SK-N-DZ (cell line): ENCODE measurements at regions not wholly inside any gene's neighbourhood (a gene's known extent, or its start where the extent isn't known, plus 50 kb on each side); places are given as distances from the start of the nearest gene placed in this dataset.
"Not testable (repeated sequence)": the region's sequence is repeated elsewhere in the genome, so short reads cannot be mapped to it uniquely, and the experiment has no call there.

Experiments used
- DNase-seq: peaks from one replicate; pipeline ENCODE4 v3.0.0-alpha.2; 2015; ENCODE audit warnings: low spot score

GRCh38 chr11:13782390-13783075 is 114.1 kb downstream of the FAR1 start:
- DNase-seq, result no peak

- DNase-seq, result no peak
Measured at GRCh38 chr11:13784441-13784840, 116.0 kb downstream of the FAR1 start.

DNA sequence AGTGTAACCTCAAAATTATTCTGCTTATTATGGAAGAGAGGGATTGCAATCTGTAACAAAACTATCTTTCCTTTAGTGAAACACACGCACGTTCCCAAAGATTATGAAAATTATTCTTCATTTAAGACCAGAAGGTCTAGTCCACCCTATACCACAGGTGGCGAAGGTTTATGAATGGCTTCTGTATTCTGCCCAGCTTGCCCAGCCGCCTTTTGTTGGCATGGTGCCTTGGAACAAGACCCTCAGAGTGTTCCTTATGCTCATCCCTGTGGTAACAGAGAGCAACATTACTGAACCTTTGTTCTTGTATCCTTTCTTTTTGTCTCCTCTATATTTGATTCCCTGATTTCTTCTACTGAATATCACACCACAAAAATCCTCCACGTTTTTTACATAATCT is 116.4 kb downstream of the FAR1 start:
- no peak for DNase-seq

DNA sequence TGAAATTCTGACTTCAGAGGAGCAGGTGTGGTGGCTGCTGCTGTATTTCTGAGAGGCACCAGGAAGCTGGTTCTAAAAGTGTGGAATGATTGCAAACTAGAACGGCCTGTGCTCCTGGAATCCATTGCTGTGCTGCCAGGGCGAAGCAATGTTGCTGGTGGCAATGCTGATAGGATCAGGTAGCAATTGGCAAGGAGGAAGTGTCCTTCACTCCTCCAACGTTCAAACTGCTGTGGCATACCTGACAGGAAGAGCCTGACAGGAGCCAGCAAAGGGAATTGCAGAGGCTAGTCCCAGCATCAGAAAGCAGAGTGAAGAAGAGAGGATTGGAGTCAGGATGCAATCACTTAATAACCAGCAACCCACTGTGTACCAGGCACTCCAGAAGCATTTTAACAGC is 118.2 kb downstream of the FAR1 start:
- no peak for DNase-seq

- not testable (repeated sequence) for DNase-seq
Measured at GRCh38 chr11:13797616-13798015, 129.1 kb downstream of the FAR1 start.

- no peak for DNase-seq
Measured at GRCh38 chr11:13800901-13801300, 132.4 kb downstream of the FAR1 start.

- no peak for DNase-seq
Measured at GRCh38 chr11:13818325-13818724, 144.2 kb upstream of the SPON1 start.

GRCh38 chr11:13826505-13827278 is 135.8 kb upstream of the SPON1 start:
- DNase-seq, result no peak

GRCh38 chr11:13831696-13832095 is 130.8 kb upstream of the SPON1 start:
- DNase-seq, result no peak

- DNase-seq, result peak; percentile 15
Measured at GRCh38 chr11:13834463-13834862, 128.1 kb upstream of the SPON1 start.

DNA sequence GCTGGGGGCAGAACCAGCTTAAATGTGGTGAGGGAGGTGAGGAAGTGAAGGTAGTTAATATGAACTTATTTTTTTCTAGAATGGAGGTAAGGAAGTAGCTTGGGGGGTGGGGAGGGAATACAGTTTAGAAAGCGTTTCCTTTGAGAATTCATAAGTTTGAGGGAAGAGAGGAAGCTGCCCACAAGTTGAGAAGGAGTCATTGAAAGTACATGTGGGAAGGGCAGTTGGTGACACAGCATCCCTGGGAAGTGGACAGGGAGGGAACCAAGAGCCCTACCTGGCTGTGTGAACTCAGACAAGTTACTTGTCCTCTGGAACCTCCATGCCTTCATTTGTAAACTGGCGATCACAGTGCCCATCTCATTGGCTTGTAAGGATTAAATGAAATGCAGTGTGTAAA is 125.9 kb upstream of the SPON1 start:
- DNase-seq, result no peak

GRCh38 chr11:13837286-13837685 is 125.2 kb upstream of the SPON1 start:
- DNase-seq, result no peak

DNA sequence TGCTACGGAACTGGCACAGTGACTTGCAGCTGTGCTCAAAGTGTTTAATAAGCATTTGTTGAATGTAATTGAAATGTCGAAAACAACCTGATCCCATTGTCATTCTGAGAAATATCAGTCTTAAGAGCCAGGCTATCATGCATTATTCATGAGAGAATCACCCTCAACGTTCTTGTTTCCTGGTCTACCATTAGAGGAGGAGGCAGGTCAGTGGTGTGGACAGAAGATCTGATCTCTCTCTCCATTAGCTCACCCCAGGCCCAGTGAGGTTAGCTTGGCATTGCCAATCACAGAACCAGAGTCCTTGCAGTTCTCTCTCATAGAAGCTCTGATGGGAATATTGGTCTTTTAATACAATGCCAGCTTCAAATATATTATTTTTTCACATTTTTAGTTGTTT is 121.1 kb upstream of the SPON1 start:
- no peak for DNase-seq

DNA sequence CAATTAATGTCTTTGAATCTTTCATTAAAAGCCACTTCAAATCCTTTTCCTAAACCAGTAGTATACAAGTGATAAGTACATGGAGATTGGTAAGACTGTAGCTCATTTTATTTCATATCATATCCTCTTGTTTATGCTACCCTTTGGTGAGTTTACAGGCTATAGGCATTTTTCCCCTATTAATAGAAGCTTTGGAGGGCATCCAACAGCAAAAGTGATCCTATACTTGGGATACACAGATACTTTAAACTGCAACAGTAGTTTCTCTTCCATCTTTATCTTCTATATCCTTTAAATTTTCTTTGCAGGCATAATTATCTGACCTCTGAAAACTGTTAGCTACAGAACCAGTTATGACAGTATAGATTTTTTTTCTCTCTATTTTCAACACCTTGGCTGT is 114.5 kb upstream of the SPON1 start:
- no peak for DNase-seq

DNA sequence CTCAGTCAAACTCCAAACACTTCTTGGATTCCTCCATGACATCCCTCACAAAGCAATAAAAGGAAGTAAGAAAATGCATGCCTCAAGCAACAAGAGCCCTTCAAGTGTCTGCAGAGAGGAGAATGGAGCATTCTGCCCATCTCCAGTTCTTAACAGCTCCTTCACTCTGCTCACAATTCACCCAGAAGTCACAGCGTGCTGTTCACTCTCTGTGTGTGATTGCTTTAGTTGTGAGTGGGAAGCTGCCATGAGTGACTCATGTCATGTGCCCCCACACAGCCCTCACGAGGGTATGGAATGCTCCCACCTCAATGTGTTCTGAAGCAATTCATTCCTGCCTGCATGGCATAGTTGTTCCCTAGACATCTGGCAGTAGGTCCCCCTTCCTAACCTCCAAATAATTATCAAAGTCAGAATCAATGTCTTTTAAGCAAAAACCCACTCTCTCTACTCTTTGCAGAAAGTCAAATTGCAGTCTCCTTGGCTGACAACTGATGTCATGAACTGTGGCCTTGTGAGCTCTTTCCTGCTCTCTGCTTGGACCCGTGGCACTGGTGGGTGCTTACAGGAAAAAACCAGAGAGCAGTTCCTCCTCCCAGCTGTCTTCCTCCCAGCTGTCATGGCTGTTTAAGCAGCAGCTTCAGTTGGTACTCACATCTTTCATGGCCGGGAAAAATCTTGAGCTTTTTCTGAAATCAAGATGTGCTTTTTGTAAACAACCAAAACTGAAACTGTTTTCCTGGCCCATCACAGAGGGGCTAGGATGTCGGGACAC is 112.1 kb upstream of the SPON1 start:
- no peak for DNase-seq

- DNase-seq, result no peak
Measured at GRCh38 chr11:13851691-13852090, 110.8 kb upstream of the SPON1 start.

GRCh38 chr11:13852481-13852880 is 110.0 kb upstream of the SPON1 start:
- no peak for DNase-seq

- no peak for DNase-seq
Measured at GRCh38 chr11:13857828-13858227, 104.7 kb upstream of the SPON1 start.

DNA sequence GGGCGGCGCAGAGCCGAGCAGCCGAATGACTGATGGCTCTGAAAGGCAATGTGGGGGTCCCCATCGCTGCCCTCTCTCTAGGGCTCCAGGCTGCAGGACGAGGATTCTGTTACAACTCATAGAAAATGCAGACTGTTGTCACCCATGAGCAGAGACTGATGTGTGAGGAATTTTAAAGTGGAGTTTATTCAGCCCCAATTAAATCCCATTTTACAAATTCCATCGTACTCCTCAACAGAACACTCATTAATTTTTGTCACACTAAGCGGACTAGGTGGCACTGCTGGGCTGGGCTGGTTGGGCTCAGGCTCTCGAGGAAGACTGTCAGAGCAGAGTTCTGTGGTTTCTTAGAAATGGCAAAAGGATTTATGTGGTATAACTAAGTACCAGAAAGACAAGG is 102.6 kb upstream of the SPON1 start:
- no peak for DNase-seq

DNA sequence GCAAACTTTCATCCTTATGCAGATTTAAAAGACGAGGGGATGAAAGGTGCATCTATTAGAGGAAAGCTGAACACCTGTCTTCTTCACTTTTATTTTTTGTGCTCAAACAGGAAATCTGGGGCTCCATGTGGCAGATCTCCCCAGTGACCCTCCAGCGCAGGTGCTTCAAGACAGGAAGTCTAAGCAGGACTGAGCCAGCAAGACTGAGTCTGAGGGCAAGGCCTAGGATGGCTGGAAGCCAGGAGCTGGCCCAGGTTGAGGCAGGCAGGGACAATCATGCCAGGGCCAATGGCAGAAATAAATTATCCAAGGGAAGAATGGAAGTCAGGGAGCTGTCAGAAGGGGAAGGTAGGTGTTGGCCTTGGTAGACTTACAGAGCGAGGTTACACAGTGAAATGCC is 101.1 kb upstream of the SPON1 start:
- DNase-seq, result no peak

DNA sequence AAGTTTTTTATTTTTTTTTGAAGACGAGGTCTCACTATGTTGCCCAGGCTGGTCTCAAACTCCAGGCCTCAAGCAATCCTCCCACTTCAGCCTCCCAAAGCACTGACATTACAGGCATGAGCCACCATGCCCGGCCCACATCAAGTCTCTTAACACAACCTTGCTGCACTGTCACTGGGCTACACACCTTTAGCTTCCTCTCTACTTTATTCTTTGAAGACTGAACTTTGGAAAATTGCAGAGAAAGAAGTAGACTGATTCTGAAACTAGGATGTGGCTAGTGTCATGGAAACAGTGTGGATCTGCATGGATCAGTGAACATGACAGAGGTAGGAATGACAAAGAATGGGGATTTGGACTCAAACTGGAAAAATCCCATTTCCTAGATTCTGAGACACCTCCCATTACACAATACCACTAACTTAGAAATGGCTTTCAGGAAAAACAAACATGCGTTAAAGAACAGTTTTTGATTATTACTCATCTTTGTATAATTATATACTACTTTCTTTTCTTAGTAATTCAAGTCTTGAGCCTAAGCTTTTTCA is 99.6 kb upstream of the SPON1 start:
- DNase-seq, result no peak

DNA sequence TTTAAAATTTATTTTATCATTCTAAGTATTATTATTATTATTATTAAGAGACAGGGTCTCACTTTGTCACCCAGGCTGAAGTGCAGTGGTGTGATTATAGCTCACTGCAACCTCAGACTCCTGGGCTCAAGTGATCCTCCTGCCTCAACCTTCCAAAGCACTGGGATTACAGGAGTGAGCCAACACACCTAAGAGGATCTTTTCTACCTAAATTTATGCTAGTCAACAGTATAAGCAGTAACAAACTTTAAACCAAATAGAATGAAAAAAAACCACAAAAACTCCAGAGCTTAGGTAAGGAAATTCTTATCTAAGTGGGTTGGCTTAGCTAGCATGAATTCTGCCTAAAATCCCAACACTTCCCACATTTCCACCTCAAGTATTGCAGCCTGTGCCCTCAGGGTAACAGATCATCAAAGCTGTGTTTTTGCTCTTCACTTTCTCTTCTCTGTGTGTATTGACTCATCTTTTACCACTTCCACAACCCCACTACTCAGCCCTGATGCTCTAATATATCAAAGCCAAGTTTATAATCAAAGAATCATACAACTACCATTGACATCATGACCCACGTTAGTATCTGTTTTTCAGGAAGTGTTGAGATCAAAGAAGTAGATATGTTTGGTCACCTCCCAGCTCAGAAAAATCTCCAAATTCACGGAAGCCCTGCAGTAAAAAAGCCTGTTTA is 93.7 kb upstream of the SPON1 start:
- no peak for DNase-seq
